K562 (cell line): ENCODE measurements at regions not wholly inside any gene's neighbourhood (a gene's known extent, or its start where the extent isn't known, plus 50 kb on each side); places are given as distances from the start of the nearest gene placed in this dataset.

ENCODE experiments used
- ATAC-seq: fragments of 200-7000 bp; cut with Tn5 transposase; 3 replicates; pipeline ENCODE4 v1.9.1; 2020; ENCODE audit warnings: moderate library complexity
- BruUV-seq: library from RNA; stranded (reverse); fragments of 400-500 nt; replicated peaks from 2 replicates; lab custom pipeline; 2021; lab: Mats Ljungman, UMichigan
- CTCF ChIA-PET: fragments of 300-600 bp; formaldehyde crosslinking; extraction: SDS; loops from one replicate; lab custom pipeline; 2021; ENCODE audit warnings: low intra/inter-chr PET ratio; lab: Yijun Ruan, JAX
- POLR2A ChIA-PET: fragments of 300-600, 350-650 bp; sonication (Branson Sonifier 250); formaldehyde crosslinking; extraction: SDS; loops from one replicate; lab custom pipeline; 2021; ENCODE audit warnings: antibody characterized with exemption, inconsistent platforms; lab: Yijun Ruan, JAX
- DNase-seq, 4 experiments: peaks; one replicate each; pipeline versions ENCODE4 v3.0.0 to v3.0.0-alpha.2; 2011 to 2018; ENCODE audit warnings: low spot score in 3 of 4, mixed read lengths in 3 of 4; ENCODE audit errors: extremely low read depth in 1 of 4
- FAIRE-seq: peaks from 2 replicates; lab custom pipeline; 2011; peaks lifted over from hg19 to GRCh38; lab: Jason Lieb, UNC
- H2AFZ ChIP-seq: 2 replicates; pipeline ENCODE4 v1.6.0; 2011; ENCODE audit warnings: low read depth, low read length, control low read depth, inconsistent platforms
- H3K27ac ChIP-seq: fragments of 200-600 bp; 3 replicates; pipeline ENCODE4 v1.8.0; 2011; ENCODE audit warnings: low read depth, mild to moderate bottlenecking, control low read depth, inconsistent platforms, low read length, moderate library complexity, mixed read lengths; ENCODE audit errors: extremely low read depth
- H3K27me3 ChIP-seq, 2 experiments: fragments of 300-600 bp in 1 of 2; 2 replicates in 1 of 2; 3 replicates in 1 of 2; pipeline versions ENCODE4 v1.6.0 to v1.8.0; 2011; ENCODE audit warnings: inconsistent platforms in 2 of 2, low read length in 2 of 2, mild to moderate bottlenecking in 1 of 2, mixed read lengths in 1 of 2, moderate library complexity in 1 of 2; ENCODE audit not compliant: control insufficient read depth in 2 of 2, insufficient read depth in 2 of 2
- H3K36me3 ChIP-seq: fragments of 300-600 bp; 3 replicates; pipeline ENCODE4 v1.8.0; 2011; ENCODE audit warnings: mild to moderate bottlenecking, low read length, inconsistent platforms; ENCODE audit not compliant: control insufficient read depth, insufficient read depth
- H3K4me1 ChIP-seq, 2 experiments: fragments of 200-600 bp in 1 of 2; replicated peaks in 1 of 2; 2 replicates in 1 of 2; 3 replicates in 1 of 2; pipeline versions ENCODE4 v1.5.1 to v1.8.0; 2011; ENCODE audit warnings: inconsistent platforms in 2 of 2, low read length in 2 of 2, mild to moderate bottlenecking in 1 of 2, mixed read lengths in 1 of 2, moderate library complexity in 1 of 2; ENCODE audit not compliant: control insufficient read depth in 2 of 2, insufficient read depth in 2 of 2
- H3K4me2 ChIP-seq: 2 replicates; pipeline ENCODE4 v1.6.1; 2011; ENCODE audit warnings: low read length, control low read depth, inconsistent platforms, mixed read lengths; ENCODE audit not compliant: insufficient read depth
- H3K4me3 ChIP-seq: fragments of 200-600 bp; sonication (generic), shearing (Covaris generic); 2 replicates; pipeline ENCODE4 v1.5.1; 2016; ENCODE audit warnings: control low read depth, inconsistent platforms
- H3K79me2 ChIP-seq: fragments of 200-600 bp; 3 replicates; pipeline ENCODE4 v1.8.0; 2011; ENCODE audit warnings: low read length, inconsistent platforms; ENCODE audit not compliant: control insufficient read depth, insufficient read depth
- H3K9ac ChIP-seq, 2 experiments: 2 replicates each; pipeline versions ENCODE4 v1.6.0 to v1.6.1; 2011; ENCODE audit warnings: low read depth in 2 of 2, low read length in 2 of 2, control low read depth in 1 of 2, inconsistent platforms in 1 of 2, mild to moderate bottlenecking in 1 of 2, mixed read lengths in 1 of 2; ENCODE audit not compliant: insufficient read depth in 1 of 2
- H3K9me1 ChIP-seq: one replicate; pipeline ENCODE4 v1.6.0; 2011; ENCODE audit warnings: inconsistent platforms, mild to moderate bottlenecking, low read length, moderate library complexity; ENCODE audit not compliant: control insufficient read depth, insufficient read depth
- H3K9me3 ChIP-seq: replicated peaks from 2 replicates; pipeline ENCODE4 v1.5.1; 2011; ENCODE audit warnings: low read depth, low read length, inconsistent platforms; ENCODE audit not compliant: control insufficient read depth, insufficient read depth
- H4K20me1 ChIP-seq: replicated peaks from 2 replicates; pipeline ENCODE4 v1.6.1; 2011; ENCODE audit warnings: low read length, inconsistent platforms, mixed read lengths; ENCODE audit not compliant: control insufficient read depth, insufficient read depth
- ELF4 ChIP-seq: fragments of 450-650 bp; formaldehyde crosslinking; IDR thresholded peaks from 2 replicates; pipeline ENCODE4 v1.4.0; 2022; ENCODE audit warnings: missing genetic modification characterization
- HDAC3 ChIP-seq: fragments of 450-650 bp; IDR thresholded peaks from 2 replicates; pipeline ENCODE4 v1.6.1; 2018; ENCODE audit warnings: borderline replicate concordance, mild to moderate bottlenecking, moderate library complexity; ENCODE audit not compliant: partially characterized antibody
- HDGF ChIP-seq: fragments of 450-650 bp; IDR thresholded peaks from 2 replicates; pipeline ENCODE4 v1.6.1; 2016
- HNRNPUL1 ChIP-seq: fragments of 200-400 bp; formaldehyde crosslinking; IDR thresholded peaks from 2 replicates; pipeline ENCODE4 v1.6.1; 2017; ENCODE audit warnings: low read length
- MTA1 ChIP-seq: fragments of 450-650 bp; IDR thresholded peaks from 2 replicates; pipeline ENCODE4 v1.6.1; 2017; ENCODE audit warnings: borderline replicate concordance
- NCOR1 ChIP-seq: fragments of 450-650 bp; IDR thresholded peaks from 2 replicates; pipeline ENCODE4 v1.6.1; 2016; ENCODE audit warnings: mild to moderate bottlenecking, moderate library complexity
- RFX1 ChIP-seq: fragments of 450-650 bp; IDR thresholded peaks from 2 replicates; pipeline ENCODE4 v1.6.1; 2016; ENCODE audit warnings: mild to moderate bottlenecking, moderate library complexity
- SMARCA5 ChIP-seq: fragments of 450-650 bp; IDR thresholded peaks from 2 replicates; pipeline ENCODE4 v1.6.1; 2016
- ZNF444 ChIP-seq: fragments of 250-450 bp; sonication (Bioruptor Pico); IDR thresholded peaks from 2 replicates; pipeline ENCODE4 v1.4.0; 2020; ENCODE audit warnings: mild to moderate bottlenecking, moderate library complexity
- ZNF75A ChIP-seq: fragments of 450-650 bp; formaldehyde crosslinking; IDR thresholded peaks from 2 replicates; pipeline ENCODE4 v1.4.0; 2020; ENCODE audit warnings: mild to moderate bottlenecking
- ZNF778 ChIP-seq: fragments of 450-650 bp; formaldehyde crosslinking; IDR thresholded peaks from 2 replicates; pipeline ENCODE4 v1.4.0; 2020; ENCODE audit warnings: mild to moderate bottlenecking, moderate library complexity
- WGBS: fragments of 100-300 bp; shearing (Covaris generic); methylation state at CpG from one replicate; pipeline ENCODE4 v1.1.6; 2016; ENCODE audit warnings: low coverage, mixed read lengths; ENCODE audit not compliant: insufficient coverage; ENCODE audit errors: missing lambda C conversion rate; 5-methylcytosine and 5-hydroxymethylcytosine counted together
- in situ Hi-C: fragments of 300-500 bp; cut with MboI; formaldehyde crosslinking; loops from 4 replicates; pipeline ENCODE4 v1.15.0; 2018; ENCODE audit warnings: inconsistent platforms, mixed read lengths
- intact Hi-C: fragments of 100-400 bp; cut with micrococcal nuclease; formaldehyde crosslinking; loops from 2 replicates; pipeline ENCODE4 v1.14.2; 2022
- TF ChIP-seq, protein P1 (sequence below): IDR thresholded peaks from 3 replicates; pipeline ENCODE4 v1.6.1; 2011; ENCODE audit warnings: borderline replicate concordance, mild to moderate bottlenecking, moderate library complexity; ENCODE audit not compliant: insufficient read length; ENCODE audit errors: extremely low read depth
- TF ChIP-seq, protein P2 (sequence below): fragments of 450-650 bp; formaldehyde crosslinking; conservative IDR thresholded peaks from 2 replicates; pipeline ENCODE4 v1.4.0; 2022; ENCODE audit warnings: mild to moderate bottlenecking, missing genetic modification characterization
- TF ChIP-seq, protein P3 (sequence below): sonication (generic); formaldehyde crosslinking; IDR thresholded peaks from 2 replicates; pipeline ENCODE4 v1.8.0; 2022; ENCODE audit warnings: mild to moderate bottlenecking, missing genetic modification reagents

DNA sequence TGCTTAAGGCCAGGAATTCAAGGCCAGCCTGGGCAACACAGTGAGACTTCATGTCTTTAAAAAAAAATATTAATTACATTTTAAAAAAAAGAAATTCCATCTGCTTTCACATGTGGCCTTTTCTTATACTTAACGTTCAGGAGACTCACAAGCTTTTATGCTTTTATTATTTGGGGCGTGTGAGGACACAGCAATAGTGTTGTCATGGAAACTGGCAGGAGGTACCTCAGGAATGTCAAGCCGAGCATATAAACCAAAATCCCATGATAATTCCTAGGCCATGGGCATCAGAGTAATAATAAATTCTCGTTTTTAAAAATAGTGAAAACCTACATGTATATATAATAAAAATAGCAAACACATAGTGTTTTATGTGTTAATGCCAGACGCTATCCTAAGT lies 89.8 kb downstream of the IYD start:
- Histone ChIP-seq H3K4me3 (no peak overlapping the region), H3K36me3 (no peaks in the 10 kb centered on the region), H3K27ac (no peak overlapping the region), H3K9me1 (no peaks in the 10 kb centered on the region), H3K9ac (no peak overlapping the region), H3K79me2 (no peaks in the 10 kb centered on the region), H3K9me3 (no peaks in the 10 kb centered on the region), H3K27me3 (peaks cover 22 to 28% of the 10 kb centered on the region in 2 experiments), H3K4me1 (no peaks in the 10 kb centered on the region), H4K20me1 (peaks cover 4% of the 10 kb centered on the region; the same call in 1 of the 2 replicates), H2AFZ (no peak overlapping the region), H3K4me2 (no peak overlapping the region)
- BruUV-seq, result no TSS peak
- WGBS, result 2% methylated on average over 5 of the region's 5 CpGs
- intact Hi-C loops (no loop called here), in situ Hi-C loops (no loop called here)
- DNase-seq (no peak), ATAC-seq (no peak), FAIRE-seq (no peak)
- ChIA-PET CTCF (no interaction called here), POLR2A (interaction anchor here (0.8 kb wide), 1 partner anchor 51 kb away, joined by 3 read pairs; no protein-coding TSS in a partner anchor)
- TF ChIP-seq HDGF (no peak), RFX1 (peak; percentile 54)

DNA sequence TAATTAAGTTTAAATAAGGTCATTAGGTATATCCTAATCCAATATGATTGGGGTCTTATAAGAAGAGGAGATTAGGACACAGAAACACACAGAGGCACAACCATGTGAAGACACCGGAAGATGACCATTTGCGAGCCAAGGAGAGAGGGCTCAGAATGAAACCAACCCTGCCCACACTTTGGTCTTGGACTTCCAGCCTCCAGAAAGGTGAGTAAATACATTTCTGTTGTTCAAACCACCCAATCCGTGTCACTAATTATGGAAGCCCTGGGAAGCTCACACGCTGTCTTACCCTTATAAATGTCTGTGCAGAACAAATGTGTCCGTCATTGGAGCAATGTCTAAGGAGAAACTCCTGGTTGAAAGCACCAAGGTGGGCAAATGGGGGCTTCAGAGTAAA lies 95.0 kb downstream of the IYD start:
- POLR2A ChIA-PET, result no interaction called here
- TF ChIP-seq HDAC3 (no peak), ELF4 (CRISPR knock-in tag) (no peak), SMARCA5 (no peak), HNRNPUL1 (no peak), ZNF75A (CRISPR knock-in tag) (no peak), ZNF778 (no peak), NCOR1 (no peak), MTA1 (no peak), ZNF444 (CRISPR knock-in tag) (no peak)
- TF ChIP-seq, protein P1, sequence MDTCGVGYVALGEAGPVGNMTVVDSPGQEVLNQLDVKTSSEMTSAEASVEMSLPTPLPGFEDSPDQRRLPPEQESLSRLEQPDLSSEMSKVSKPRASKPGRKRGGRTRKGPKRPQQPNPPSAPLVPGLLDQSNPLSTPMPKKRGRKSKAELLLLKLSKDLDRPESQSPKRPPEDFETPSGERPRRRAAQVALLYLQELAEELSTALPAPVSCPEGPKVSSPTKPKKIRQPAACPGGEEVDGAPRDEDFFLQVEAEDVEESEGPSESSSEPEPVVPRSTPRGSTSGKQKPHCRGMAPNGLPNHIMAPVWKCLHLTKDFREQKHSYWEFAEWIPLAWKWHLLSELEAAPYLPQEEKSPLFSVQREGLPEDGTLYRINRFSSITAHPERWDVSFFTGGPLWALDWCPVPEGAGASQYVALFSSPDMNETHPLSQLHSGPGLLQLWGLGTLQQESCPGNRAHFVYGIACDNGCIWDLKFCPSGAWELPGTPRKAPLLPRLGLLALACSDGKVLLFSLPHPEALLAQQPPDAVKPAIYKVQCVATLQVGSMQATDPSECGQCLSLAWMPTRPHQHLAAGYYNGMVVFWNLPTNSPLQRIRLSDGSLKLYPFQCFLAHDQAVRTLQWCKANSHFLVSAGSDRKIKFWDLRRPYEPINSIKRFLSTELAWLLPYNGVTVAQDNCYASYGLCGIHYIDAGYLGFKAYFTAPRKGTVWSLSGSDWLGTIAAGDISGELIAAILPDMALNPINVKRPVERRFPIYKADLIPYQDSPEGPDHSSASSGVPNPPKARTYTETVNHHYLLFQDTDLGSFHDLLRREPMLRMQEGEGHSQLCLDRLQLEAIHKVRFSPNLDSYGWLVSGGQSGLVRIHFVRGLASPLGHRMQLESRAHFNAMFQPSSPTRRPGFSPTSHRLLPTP, result no peak
- TF ChIP-seq, protein P2, sequence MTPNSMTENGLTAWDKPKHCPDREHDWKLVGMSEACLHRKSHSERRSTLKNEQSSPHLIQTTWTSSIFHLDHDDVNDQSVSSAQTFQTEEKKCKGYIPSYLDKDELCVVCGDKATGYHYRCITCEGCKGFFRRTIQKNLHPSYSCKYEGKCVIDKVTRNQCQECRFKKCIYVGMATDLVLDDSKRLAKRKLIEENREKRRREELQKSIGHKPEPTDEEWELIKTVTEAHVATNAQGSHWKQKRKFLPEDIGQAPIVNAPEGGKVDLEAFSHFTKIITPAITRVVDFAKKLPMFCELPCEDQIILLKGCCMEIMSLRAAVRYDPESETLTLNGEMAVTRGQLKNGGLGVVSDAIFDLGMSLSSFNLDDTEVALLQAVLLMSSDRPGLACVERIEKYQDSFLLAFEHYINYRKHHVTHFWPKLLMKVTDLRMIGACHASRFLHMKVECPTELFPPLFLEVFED (CRISPR knock-in tag), result no peak
- TF ChIP-seq, protein P3, sequence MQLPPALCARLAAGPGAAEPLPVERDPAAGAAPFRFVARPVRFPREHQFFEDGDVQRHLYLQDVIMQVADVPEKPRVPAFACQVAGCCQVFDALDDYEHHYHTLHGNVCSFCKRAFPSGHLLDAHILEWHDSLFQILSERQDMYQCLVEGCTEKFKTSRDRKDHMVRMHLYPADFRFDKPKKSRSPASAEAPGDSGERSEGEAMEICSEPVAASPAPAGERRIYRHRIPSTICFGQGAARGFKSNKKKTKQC (CRISPR knock-in tag), result no peak

More for the DNA sequence above, 95.0 kb downstream of the IYD start:
- Histone ChIP-seq H2AFZ (no peak overlapping the region), H3K36me3 (no peaks in the 10 kb centered on the region), H3K9me1 (no peaks in the 10 kb centered on the region), H3K9me3 (no peaks in the 10 kb centered on the region), H3K4me1 (no peaks in the 10 kb centered on the region), H3K9ac (no peak overlapping the region), H4K20me1 (no peaks in the 10 kb centered on the region), H3K27ac (no peak overlapping the region), H3K27me3 (peaks cover 7 to 9% of the 10 kb centered on the region in 2 experiments; a peak in 4 of 5 replicates), H3K79me2 (no peaks in the 10 kb centered on the region), H3K4me3 (no peak overlapping the region), H3K4me2 (no peak overlapping the region)
- no TSS peak for BruUV-seq
- FAIRE-seq (no peak), ATAC-seq (no peak), DNase-seq (no peak)
- CTCF ChIA-PET, result no interaction called here
- in situ Hi-C loops (no loop called here), intact Hi-C loops (no loop called here)
- WGBS, result 0% methylated on average over 5 of the region's 5 CpGs
